HPDE6-E6E7 (cell line): ENCODE measurements at regions not wholly inside any gene's neighbourhood (a gene's known extent, or its start where the extent isn't known, plus 50 kb on each side); places are given as distances from the start of the nearest gene placed in this dataset.

Experiments
- DNase-seq: peaks from one replicate; pipeline ENCODE4 v3.0.0; 2011; ENCODE audit warnings: missing footprints; ENCODE audit errors: extremely low spot score

GRCh38 chr11:131044851-131045250 lies 128.6 kb upstream of the SNX19 start:
- DNase-seq: no peak

- DNase-seq: no peak
These were observed 136.1 kb upstream of the SNX19 start for GRCh38 chr11:131052367-131052766.

- no peak for DNase-seq
These were observed 139.8 kb upstream of the SNX19 start for GRCh38 chr11:131056036-131056435.

GRCh38 chr11:131063638-131064037 lies 147.4 kb upstream of the SNX19 start:
- DNase-seq: no peak

- DNase-seq: peak; percentile 52
These were observed 148.2 kb upstream of the SNX19 start for GRCh38 chr11:131064373-131064991.

GRCh38 chr11:131065435-131066413 lies 149.4 kb upstream of the SNX19 start:
- DNase-seq: no peak

GRCh38 chr11:131066551-131066950 lies 150.3 kb upstream of the SNX19 start:
- DNase-seq: no peak

- no peak for DNase-seq
These were observed 154.1 kb upstream of the SNX19 start for GRCh38 chr11:131070365-131070764.

- no peak for DNase-seq
These were observed 156.9 kb upstream of the SNX19 start for GRCh38 chr11:131073167-131073566.

GRCh38 chr11:131074573-131074972 lies 158.3 kb upstream of the SNX19 start:
- no peak for DNase-seq

GRCh38 chr11:131077340-131077739 lies 161.1 kb upstream of the SNX19 start:
- no peak for DNase-seq

GRCh38 chr11:131079036-131079435 lies 162.8 kb upstream of the SNX19 start:
- DNase-seq: no peak

- DNase-seq: no peak
These were observed 173.5 kb upstream of the SNX19 start for GRCh38 chr11:131089727-131090245.

- no peak for DNase-seq
These were observed 176.2 kb upstream of the SNX19 start for GRCh38 chr11:131092469-131092868.

- no peak for DNase-seq
These were observed 178.5 kb upstream of the SNX19 start for GRCh38 chr11:131094827-131095226.

- no peak for DNase-seq
These were observed 179.4 kb upstream of the SNX19 start for GRCh38 chr11:131095511-131096185.

- DNase-seq: no peak
These were observed 182.7 kb upstream of the SNX19 start for GRCh38 chr11:131099013-131099412.

- no peak for DNase-seq
These were observed 183.5 kb upstream of the SNX19 start for GRCh38 chr11:131099746-131100145.

- no peak for DNase-seq
These were observed 192.5 kb upstream of the SNX19 start for GRCh38 chr11:131108760-131109159.

GRCh38 chr11:131109257-131109656 lies 193.0 kb upstream of the SNX19 start:
- DNase-seq: no peak

GRCh38 chr11:131109790-131110189 lies 193.5 kb upstream of the SNX19 start:
- DNase-seq: no peak

GRCh38 chr11:131111775-131112174 lies 195.5 kb upstream of the SNX19 start:
- no peak for DNase-seq
